Gastrocnemius medialis (tissue), 4 donors: ENCODE measurements at regions not wholly inside any gene's neighbourhood (a gene's known extent, or its start where the extent isn't known, plus 50 kb on each side); places are given as distances from the start of the nearest gene placed in this dataset.

ENCODE experiments used
- POLR2A ChIP-seq, 2 donors: fragments of 450-650 bp; IDR thresholded peaks; one replicate each; pipeline ENCODE4 v1.6.1; 2017; ENCODE audit warnings: antibody characterized with exemption in 2 of 2, mild to moderate bottlenecking in 2 of 2, moderate library complexity in 2 of 2
- TF ChIP-seq, protein P1 (sequence below), 5 experiments: fragments of 450-650 bp in 3 of 5; fragments of 200-600 bp in 2 of 5; sonication (generic) in 2 of 5; IDR thresholded peaks in 4 of 5; conservative IDR thresholded peaks in 1 of 5; 1 replicate in 4 of 5; 2 replicates in 1 of 5; pipeline ENCODE4 v1.5.1; 2016 to 2019; ENCODE audit warnings: antibody characterized with exemption in 5 of 5, mild to moderate bottlenecking in 3 of 5, moderate library complexity in 3 of 5

DNA sequence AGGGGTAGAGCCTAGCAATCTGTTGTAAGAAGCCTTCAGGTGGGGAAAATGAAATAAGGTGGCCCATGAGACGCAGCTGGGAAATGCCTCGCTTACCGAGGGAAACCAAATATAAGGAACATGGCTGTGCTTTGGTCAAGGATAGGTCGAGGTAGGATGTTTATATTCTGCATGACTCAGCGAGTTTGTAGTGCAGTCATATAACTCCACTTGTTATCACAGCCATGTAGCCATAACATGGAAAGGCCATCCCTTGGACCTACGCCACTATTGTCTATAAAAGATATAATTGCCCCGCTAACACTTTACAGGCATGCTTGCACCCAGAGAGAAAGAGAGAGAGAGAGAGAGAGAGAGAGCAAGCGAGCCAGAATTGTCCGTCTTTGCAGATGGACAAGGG is 80.9 kb upstream of the GLRA2 start:
- TF ChIP-seq POLR2A (IDR thresholded peaks at IDR 0.05), result no peak
- TF ChIP-seq, protein P1, sequence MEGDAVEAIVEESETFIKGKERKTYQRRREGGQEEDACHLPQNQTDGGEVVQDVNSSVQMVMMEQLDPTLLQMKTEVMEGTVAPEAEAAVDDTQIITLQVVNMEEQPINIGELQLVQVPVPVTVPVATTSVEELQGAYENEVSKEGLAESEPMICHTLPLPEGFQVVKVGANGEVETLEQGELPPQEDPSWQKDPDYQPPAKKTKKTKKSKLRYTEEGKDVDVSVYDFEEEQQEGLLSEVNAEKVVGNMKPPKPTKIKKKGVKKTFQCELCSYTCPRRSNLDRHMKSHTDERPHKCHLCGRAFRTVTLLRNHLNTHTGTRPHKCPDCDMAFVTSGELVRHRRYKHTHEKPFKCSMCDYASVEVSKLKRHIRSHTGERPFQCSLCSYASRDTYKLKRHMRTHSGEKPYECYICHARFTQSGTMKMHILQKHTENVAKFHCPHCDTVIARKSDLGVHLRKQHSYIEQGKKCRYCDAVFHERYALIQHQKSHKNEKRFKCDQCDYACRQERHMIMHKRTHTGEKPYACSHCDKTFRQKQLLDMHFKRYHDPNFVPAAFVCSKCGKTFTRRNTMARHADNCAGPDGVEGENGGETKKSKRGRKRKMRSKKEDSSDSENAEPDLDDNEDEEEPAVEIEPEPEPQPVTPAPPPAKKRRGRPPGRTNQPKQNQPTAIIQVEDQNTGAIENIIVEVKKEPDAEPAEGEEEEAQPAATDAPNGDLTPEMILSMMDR (IDR thresholded peaks at IDR 0.05 in 4 of 5, conservative IDR thresholded peaks at IDR 0.05 in 1 of 5), result no peak
